ENCODE measurements at regions not wholly inside any gene's neighbourhood (a gene's known extent, or its start where the extent isn't known, plus 50 kb on each side); places are given as distances from the start of the nearest gene placed in this dataset.

DNA sequence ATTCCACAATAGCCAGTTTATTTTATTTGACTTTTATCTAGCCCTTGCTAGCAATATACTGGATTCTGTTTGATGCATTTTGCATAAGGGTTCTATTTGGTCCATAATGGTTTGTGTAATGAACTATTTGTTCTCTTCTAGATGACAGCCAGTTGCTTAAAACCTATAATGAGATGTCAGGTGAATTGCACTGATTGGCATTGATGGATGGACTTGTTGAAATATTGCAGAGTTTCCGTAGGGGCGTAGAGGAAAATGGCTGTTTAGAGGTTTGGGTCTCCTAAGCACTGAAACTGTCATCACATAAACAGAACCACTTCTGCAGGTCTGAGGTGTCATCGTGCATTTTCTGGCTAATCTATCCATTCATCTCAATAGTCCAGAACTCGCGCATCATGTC lies 124.9 kb upstream of the HDAC9 start:
- DNase-seq, result no peak

DNA sequence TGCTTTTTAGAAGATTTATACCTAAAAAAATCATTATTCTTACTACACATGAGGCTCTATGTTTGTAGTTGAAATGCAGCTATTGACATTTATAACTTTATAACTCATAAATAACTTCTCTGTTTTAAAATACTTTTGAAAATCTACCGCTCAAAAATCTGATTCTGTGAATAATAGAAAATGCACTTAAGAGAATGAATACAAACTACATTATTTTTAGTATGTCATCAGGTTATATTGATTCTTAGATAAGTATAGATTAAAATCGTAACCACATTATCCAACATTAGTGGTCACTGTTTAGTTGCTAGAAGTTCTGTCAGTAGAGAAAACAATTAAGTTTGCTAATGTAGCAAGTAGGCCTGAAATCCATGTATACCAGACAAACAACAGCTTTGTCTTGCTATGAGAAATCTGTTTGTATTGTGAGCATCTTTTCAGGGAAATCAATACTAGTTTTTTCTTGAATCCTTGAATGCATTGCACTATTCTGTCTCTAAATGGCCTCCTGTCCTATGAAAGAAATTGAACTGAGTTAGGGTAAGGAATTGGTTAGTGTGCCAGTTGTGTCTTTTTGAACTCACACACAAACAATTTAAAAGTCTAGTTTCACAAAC lies 116.5 kb upstream of the HDAC9 start:
- no peak for DNase-seq

DNA sequence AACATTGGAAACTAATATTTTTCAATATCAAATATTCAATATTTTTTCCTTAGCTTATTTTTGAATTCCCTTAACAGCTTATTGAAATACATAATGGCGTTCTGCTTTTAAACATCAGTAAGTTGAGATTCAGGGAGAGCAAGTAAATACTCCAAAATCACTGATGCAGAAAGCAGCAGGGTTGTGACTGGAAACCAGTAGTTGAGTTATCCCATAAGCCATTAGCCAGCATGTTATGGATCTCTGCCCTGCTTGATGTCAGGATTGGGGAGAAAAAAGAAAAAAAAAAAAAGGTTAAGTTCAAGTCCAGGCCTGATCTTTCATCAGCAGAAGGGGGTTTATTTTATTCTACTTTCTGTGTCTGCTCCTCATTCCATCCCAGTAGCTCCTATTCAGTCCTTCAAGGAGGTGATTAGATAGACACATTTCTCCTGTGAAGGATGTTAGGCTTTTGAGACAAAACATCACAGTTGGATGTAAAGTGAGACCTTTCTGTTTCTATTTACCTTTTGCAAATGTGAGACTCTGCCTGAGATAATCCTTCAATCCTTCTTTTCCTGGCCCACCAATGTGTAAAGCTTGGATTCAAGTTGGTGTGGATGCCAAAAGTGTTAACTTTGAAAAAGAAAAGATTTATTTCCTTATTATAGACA lies 110.9 kb upstream of the HDAC9 start:
- no peak for DNase-seq

GRCh38 chr7:18386607-18387006 lies 108.9 kb upstream of the HDAC9 start:
- DNase-seq, result no peak

DNA sequence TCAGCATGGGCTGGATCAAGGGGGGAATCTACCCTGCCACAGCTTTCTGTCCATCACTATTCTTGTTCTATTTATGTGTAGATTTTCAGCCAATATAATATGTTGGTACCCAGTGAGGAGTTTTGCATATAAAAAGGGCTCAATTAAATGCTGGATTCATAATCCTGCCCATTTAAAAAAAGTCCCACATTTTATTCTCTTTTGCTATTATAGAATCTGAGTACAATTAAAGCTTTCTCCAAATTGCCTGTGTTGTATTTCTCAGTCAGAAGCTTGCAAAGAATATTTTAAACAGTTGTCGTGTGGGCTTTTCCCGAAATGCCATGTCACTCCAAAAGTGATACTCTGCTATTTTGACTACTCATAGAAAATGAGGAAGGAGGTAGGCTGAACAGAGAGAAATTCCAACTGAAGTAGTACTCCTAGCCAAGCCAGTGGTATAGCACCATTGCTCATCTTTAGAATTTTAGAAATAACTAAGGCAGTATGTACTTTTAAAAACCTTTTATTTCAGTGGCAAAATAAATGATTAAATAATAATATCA lies 108.3 kb upstream of the HDAC9 start:
- no peak for DNase-seq

DNA sequence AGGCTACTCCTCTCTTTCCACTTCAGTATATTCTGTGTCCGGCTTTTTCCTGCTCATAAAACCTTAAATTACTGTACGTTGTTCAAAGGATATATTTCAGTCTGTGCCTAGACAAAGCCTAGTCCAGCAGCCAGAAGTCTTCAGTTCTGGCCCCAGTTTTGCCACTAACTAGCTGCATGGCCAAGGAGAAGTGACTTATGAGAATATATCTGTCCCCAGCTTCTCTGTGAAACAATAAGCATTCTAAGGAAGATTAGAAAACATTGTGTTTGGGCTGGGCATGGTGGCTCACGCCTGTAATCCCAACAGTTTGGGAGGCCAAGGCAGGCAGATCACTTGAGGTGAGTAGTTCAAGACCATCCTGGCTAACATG lies 105.0 kb upstream of the HDAC9 start:
- no peak for DNase-seq

- no peak for DNase-seq
Measured at GRCh38 chr7:18393465-18394118, 102.0 kb upstream of the HDAC9 start.

- DNase-seq, result no peak
Measured at GRCh38 chr7:18395868-18396267, 99.7 kb upstream of the HDAC9 start.

DNA sequence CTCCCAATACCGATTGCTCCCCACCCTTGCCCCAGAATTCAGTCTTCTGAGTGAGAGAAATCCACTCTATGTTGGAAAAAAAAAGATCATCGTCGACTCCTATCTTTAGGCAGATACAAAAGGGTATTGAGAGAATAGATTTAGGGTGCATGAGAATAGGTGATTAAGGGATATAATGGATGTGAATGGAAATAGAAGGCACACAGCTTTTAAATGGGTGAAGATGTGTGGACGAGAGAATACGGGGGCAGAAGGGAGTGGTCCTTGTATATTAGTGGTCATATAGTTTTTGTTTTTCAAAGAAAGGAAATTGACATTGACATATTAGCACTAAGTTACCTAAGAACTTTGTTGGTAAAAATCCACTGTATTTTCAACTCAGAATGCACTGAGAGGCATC lies 98.6 kb upstream of the HDAC9 start:
- no peak for DNase-seq

DNA sequence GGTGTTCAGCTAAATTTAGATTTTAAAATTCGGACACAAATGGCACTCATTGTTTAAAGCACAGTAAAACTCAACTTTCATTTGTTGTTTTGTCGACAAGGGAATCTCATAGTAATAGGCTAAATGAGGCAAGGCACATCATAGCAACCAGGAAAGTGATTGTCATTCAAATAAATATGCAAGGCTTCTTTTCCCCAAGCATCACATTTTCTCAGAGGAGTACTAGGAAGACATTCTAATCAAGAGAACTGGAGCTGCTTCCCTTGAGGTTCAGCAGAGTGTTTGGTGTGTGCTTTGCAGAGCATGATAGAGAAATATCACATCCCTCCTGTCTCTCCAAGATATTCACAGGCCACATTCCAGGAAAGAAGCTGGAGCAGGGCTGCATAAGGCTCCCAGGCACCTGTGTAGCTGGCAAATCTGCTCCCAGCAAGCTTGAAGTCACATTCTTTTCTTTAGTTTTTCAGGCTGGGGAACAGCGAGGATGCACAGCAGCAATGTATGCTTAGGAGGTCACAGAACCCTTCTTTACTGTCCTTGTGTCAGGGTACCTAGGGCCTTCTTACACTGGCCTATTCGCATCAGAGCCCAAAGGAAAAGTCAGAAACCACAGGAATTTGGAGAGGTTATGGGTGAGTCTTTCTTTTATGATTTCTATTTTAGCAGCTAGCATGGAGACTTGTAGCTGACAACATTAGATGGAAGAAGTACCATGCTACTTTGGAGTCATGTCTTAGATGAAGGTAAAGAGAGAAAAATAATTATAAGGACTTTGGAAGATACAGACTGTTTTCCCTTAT lies 95.9 kb upstream of the HDAC9 start:
- no peak for DNase-seq

GRCh38 chr7:18400275-18400674 lies 95.3 kb upstream of the HDAC9 start:
- DNase-seq, result no peak

GRCh38 chr7:18400726-18401125 lies 94.8 kb upstream of the HDAC9 start:
- DNase-seq, result no peak

DNA sequence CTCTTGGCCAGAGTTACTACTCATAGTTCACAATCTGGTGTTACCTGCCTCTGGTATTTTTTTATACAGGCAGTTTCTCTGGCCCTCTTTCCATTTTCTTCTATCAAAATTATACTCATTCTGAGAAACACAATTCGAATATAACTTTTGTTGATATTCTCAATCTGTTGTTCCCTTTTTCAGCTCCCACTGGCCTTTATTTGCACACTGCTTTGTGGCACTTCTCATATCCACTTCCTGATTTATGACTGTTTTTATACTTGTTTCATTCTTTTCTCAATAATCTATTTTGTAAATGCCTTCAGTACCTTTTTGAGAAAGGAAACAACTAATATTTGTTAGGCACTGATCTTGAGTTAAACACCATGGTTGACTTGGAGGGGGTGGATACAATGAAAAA lies 93.8 kb upstream of the HDAC9 start:
- DNase-seq, result no peak

DNA sequence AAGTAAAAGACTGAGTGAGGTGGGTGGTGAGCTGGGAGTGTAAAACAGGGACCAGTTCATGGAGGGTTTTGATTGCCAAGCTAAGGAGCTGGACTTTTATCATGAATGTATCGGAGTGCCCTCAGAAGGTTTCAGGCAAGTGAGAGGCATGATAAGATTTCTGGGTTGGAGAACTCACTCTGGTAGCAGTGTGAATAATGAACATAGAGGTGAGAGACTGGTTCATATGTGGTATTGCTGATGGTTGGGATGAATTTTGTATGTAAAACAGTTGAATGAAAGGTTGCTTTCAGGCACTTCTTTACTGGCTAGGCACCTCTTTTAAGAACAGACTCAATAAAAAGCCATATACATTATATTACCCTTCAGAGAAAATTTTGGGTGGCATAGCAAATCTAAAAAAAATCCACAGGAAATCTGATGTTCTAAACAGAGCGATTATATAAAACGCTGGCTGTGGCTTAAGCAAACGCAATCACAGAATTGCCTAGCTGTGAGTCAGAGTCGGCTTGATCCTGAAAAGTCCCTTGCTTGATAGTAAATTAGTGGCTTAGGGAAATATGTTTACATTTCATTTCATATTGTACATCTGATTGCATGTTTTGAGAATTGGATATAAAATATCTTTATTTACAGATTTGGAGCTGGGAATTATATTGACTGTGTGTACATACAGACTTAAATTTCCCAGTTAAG lies 92.9 kb upstream of the HDAC9 start:
- DNase-seq, result no peak

GRCh38 chr7:18405726-18406125 lies 89.8 kb upstream of the HDAC9 start:
- no peak for DNase-seq

- no peak for DNase-seq
Measured at GRCh38 chr7:18407385-18407784, 88.2 kb upstream of the HDAC9 start.

- no peak for DNase-seq
Measured at GRCh38 chr7:18408461-18408860, 87.1 kb upstream of the HDAC9 start.

GRCh38 chr7:18408868-18409267 lies 86.7 kb upstream of the HDAC9 start:
- no peak for DNase-seq

DNA sequence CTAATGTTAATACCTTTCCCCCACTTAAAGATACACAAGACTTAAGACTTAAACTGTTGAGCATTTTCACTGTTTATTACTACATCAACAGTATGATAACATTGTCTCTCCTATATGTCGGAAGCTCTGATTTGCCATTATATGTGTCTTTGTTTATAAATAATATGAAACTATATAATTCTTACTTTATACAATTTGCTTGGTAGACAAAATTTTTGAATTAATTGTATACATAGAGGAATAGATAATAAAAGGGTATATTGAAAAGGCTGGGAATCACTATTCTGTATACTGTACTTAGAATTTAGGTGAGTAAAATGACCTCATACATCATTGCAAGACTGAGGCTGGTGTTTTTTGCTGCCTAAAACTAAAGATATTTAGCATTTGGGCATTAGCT lies 82.1 kb upstream of the HDAC9 start:
- no peak for DNase-seq

DNA sequence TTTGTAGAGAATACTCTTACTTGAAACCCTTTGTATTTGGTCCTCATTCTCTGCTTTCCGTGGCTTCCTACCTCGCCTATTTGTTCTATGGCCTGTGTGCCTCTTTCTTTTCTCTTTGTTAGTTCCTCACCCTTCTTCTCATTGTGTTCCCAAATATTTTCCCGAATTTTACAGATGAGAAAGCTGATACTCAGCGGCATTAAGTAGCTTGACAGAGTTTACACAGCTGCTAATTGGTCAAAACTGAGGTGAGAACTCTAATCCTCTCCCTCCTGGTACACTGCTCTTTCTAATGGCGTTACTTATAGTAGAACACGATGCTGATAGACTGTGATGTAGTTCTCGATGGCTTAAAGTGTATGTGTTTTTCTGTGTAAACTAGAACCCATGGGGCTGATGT lies 80.7 kb upstream of the HDAC9 start:
- DNase-seq, result no peak

DNA sequence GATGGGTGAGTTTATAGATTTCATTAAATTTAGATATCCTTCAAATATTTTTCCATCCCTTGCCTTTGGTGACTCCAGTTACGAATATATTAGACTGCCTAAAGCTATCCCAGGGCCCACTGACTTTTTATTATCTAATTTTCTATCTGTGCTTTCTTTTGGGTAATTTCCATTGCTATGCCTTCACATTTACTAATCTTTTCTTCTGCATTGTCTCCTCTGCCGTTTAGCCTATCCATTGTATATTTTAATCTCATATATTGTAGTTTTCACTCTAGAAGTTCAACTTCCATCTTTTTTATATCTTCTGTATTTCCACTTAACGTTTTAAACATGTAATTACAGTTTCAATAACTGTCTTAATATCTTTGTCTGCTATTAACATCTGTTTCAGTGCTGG lies 78.6 kb upstream of the HDAC9 start:
- no peak for DNase-seq

GRCh38 chr7:18419456-18419855 lies 76.1 kb upstream of the HDAC9 start:
- no peak for DNase-seq

DNA sequence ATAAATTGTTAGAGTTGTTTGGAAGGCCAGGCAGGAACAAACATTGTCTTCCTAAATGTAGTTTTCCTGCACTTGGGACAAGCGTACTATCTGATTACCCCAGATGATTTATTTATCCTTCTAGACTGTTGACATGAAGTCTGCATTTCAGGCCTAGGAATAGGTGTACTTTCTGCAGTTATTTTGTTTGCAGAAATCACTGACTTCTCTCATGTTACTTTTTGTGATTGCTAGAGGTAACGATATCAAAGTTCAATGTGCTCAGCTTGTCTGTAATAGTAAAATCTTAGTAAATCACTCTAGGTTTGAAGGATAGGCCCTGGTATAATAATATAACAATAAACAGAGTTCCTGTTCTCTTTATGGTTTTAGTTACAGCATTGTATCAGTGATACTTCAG lies 75.4 kb upstream of the HDAC9 start:
- no peak for DNase-seq

Measured in activated CD4-positive, alpha-beta T cell treated with anti-CD3 and anti-CD28 coated beads for 4 hours (primary cell).